Right atrium auricular region (tissue), 2 donors: ENCODE measurements at regions not wholly inside any gene's neighbourhood (a gene's known extent, or its start where the extent isn't known, plus 50 kb on each side); places are given as distances from the start of the nearest gene placed in this dataset.

Experiments
- DNase-seq: peaks from one replicate; pipeline ENCODE4 v3.0.0-alpha.2; 2019; ENCODE audit warnings: low spot score
- H3K27ac ChIP-seq, 2 donors: fragments of 200-600 bp; sonication (generic); 1 replicate in 1 of 2; 2 replicates in 1 of 2; pipeline ENCODE4 v1.5.1; 2016 to 2019
- H3K27me3 ChIP-seq, 2 donors: fragments of 200-600 bp; sonication (generic); one replicate each; pipeline versions ENCODE4 v1.5.1 to v1.6.0; 2017 to 2019
- H3K36me3 ChIP-seq: fragments of 200-600 bp; sonication (generic); one replicate; pipeline ENCODE4 v1.5.1; 2016
- H3K4me1 ChIP-seq, 2 donors: fragments of 200-600 bp; sonication (generic); one replicate each; pipeline versions ENCODE4 v1.5.1 to v1.6.0; 2017 to 2019
- H3K4me3 ChIP-seq, 2 donors: fragments of 200-600 bp; sonication (generic); 1 replicate in 1 of 2; 2 replicates in 1 of 2; pipeline ENCODE4 v1.5.1; 2017 to 2019; ENCODE audit warnings: mild to moderate bottlenecking in 1 of 2, moderate library complexity in 1 of 2
- H3K9me3 ChIP-seq, 2 donors: fragments of 200-600 bp; sonication (generic); one replicate each; pipeline ENCODE4 v1.5.1; 2019
- TF ChIP-seq, protein P1 (sequence below), 2 donors: fragments of 200-600 bp; sonication (generic); IDR thresholded peaks; one replicate each; pipeline ENCODE4 v1.5.1; 2019; ENCODE audit warnings: antibody characterized with exemption in 2 of 2

DNA sequence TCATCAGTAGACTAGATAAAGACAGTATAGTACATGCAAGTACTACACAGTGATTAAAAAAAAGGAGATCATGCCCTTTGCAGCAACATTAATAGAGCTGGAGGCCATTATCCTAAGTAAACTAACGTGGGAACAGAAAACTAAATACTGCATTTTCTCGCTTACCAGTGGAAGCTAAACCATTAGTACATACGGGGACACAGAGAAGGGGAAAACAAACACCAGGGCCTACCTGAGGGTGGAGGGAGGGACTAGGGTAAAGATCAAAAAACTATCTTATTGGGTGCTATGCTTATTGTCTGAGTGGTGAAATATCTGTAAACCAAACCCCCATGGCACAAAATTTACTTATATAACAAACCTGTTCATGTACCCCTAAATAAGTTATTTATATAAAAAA lies 836.9 kb downstream of the SH3BGRL start:
- Histone ChIP-seq H3K4me1 (no peaks in the 10 kb centered on the region), H3K9me3 (no peaks in the 10 kb centered on the region), H3K27me3 (no peaks in the 10 kb centered on the region), H3K27ac (no peak overlapping the region), H3K36me3 (no peaks in the 10 kb centered on the region), H3K4me3 (no peak overlapping the region)
- no peak for DNase-seq
- TF ChIP-seq, protein P1, sequence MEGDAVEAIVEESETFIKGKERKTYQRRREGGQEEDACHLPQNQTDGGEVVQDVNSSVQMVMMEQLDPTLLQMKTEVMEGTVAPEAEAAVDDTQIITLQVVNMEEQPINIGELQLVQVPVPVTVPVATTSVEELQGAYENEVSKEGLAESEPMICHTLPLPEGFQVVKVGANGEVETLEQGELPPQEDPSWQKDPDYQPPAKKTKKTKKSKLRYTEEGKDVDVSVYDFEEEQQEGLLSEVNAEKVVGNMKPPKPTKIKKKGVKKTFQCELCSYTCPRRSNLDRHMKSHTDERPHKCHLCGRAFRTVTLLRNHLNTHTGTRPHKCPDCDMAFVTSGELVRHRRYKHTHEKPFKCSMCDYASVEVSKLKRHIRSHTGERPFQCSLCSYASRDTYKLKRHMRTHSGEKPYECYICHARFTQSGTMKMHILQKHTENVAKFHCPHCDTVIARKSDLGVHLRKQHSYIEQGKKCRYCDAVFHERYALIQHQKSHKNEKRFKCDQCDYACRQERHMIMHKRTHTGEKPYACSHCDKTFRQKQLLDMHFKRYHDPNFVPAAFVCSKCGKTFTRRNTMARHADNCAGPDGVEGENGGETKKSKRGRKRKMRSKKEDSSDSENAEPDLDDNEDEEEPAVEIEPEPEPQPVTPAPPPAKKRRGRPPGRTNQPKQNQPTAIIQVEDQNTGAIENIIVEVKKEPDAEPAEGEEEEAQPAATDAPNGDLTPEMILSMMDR (IDR thresholded peaks at IDR 0.05) = no peak

DNA sequence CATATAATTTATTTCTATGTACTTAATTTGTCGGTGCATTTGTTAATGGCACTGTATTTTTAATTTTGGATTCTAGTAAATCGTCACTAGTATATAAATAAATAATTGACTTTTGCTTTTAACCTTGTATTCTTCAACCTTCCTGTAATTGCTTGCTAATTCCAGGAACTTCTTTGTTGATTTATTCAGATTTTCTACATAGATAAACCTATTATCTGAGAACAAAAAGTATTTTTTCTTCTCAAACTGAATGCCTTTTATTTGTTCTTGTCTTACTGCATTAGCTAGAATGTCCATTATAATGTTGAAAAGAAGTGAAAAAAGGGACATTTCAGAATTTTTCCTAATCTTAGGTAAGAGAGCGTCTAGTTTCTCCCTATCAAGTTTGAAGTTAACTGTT lies 839.1 kb downstream of the SH3BGRL start:
- Histone ChIP-seq H3K27me3 (no peaks in the 10 kb centered on the region), H3K4me1 (no peaks in the 10 kb centered on the region), H3K9me3 (no peaks in the 10 kb centered on the region), H3K4me3 (no peak overlapping the region), H3K27ac (no peak overlapping the region), H3K36me3 (no peaks in the 10 kb centered on the region)
- TF ChIP-seq, protein P1 (IDR thresholded peaks at IDR 0.05) = no peak
- DNase-seq = no peak

DNA sequence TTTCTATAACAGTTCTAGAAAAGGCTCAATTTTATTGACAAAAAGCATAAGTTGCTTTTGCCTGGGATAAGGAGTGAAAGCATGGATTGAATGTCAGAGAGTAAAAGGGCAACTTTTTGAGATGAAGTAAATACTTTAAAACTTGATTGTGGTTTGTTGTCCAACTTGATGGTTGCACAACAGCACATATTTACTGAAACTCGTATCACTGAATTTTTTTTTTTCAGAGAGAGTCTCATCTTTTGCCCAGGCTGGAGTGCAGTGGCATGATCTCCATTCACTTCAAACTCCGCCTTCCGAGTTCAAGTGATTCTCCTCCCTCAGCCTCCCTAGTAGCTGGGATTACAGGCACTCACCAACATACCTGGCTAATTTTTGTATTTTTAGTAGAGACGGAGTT lies 856.8 kb downstream of the SH3BGRL start:
- no peak for DNase-seq
- no peaks in the 10 kb centered on the region for H3K36me3 ChIP-seq
- H3K9me3 ChIP-seq = no peaks in the 10 kb centered on the region
- H3K27ac ChIP-seq = no peak overlapping the region
- no peak overlapping the region for H3K4me3 ChIP-seq
- no peaks in the 10 kb centered on the region for H3K27me3 ChIP-seq
- TF ChIP-seq, protein P1 (IDR thresholded peaks at IDR 0.05) = no peak
- no peaks in the 10 kb centered on the region for H3K4me1 ChIP-seq

DNA sequence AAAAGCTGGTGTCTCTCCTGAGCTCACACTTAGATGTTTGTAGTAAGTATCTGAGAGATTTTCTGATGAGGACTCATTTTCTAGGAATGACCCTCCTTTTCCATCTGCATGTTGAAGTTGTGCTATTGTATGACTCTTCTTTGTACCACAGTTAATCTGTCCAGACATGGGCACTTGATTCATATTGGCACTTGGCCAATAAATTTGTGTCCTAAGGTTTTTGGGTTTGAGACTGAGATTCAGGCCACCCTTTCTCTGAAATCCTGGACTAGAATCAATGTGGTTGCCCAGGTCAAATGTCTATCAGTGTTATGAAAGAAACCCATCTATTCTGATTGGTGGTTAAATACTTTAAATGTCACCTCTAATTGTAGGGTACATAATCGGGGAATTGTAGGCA lies 869.0 kb downstream of the SH3BGRL start:
- no peaks in the 10 kb centered on the region for H3K4me1 ChIP-seq
- no peaks in the 10 kb centered on the region for H3K9me3 ChIP-seq
- no peak overlapping the region for H3K27ac ChIP-seq
- H3K36me3 ChIP-seq = no peaks in the 10 kb centered on the region
- no peak for DNase-seq
- TF ChIP-seq, protein P1 (IDR thresholded peaks at IDR 0.05) = no peak
- no peaks in the 10 kb centered on the region for H3K27me3 ChIP-seq
- H3K4me3 ChIP-seq = no peak overlapping the region

DNA sequence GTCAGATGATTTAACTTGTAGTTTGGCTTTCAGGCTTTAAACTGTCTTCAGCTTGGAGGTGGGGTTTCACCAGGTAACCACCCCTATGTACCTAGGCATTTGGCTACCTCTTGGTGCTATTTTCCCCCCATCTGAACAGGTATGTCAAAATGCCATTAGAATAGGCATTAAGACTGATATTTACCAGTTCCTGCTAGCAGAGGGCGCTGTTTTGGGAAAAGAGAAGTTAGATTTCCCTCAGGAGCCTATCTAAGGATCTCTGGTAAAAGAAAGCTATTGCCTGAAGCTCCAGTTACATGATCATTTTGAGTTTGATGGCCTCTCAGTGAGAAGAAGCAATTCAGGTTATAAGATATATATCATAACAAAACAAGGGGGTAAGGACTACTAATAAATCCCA lies 879.1 kb downstream of the SH3BGRL start:
- TF ChIP-seq, protein P1 (IDR thresholded peaks at IDR 0.05) = no peak

DNA sequence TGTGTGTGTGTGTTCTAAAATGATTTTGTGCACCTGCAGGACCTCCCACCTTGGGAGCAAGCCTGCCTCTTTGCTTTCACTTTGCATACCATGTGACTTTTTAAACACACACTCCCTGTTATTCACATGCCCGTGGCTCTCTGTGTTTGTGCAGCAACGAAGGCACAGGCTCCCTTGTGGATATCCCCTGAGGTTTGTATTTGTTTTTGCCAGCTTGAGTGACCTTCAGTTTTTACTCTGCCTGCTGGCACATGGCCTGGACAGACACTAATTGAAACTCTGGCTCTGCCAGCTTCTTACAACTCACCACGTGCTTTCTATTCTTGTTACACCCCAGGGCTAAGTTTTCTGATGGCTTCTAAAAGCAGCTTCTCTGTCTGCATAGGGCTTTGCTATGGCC lies 885.8 kb downstream of the SH3BGRL start:
- H3K27ac ChIP-seq = no peak overlapping the region
- peaks cover 0 to 15% of the 10 kb centered on the region in 2 donors for H3K9me3 ChIP-seq

More for the DNA sequence above, 879.1 kb downstream of the SH3BGRL start:
- Histone ChIP-seq H3K36me3 (no peaks in the 10 kb centered on the region), H3K4me1 (no peaks in the 10 kb centered on the region), H3K4me3 (no peak overlapping the region), H3K27me3 (peaks cover 0 to 4% of the 10 kb centered on the region in 2 donors), H3K9me3 (peaks cover 0 to 15% of the 10 kb centered on the region in 2 donors), H3K27ac (no peak overlapping the region)
- DNase-seq = no peak

More for the DNA sequence above, 885.8 kb downstream of the SH3BGRL start:
- no peaks in the 10 kb centered on the region for H3K36me3 ChIP-seq
- no peak overlapping the region for H3K4me3 ChIP-seq
- DNase-seq = no peak
- H3K4me1 ChIP-seq = no peaks in the 10 kb centered on the region
- TF ChIP-seq, protein P1 (IDR thresholded peaks at IDR 0.05) = no peak
- no peaks in the 10 kb centered on the region for H3K27me3 ChIP-seq
